HL-60/S4 treated with phorbol 12-myristate 13-acetate at 8.2 ng/mL for 4 days and 3 days (cell line): ENCODE measurements at regions not wholly inside any gene's neighbourhood (a gene's known extent, or its start where the extent isn't known, plus 50 kb on each side); places are given as distances from the start of the nearest gene placed in this dataset.
"Not testable (repeated sequence)": the region's sequence is repeated elsewhere in the genome, so short reads cannot be mapped to it uniquely, and the experiment has no call there.

ENCODE experiments used
- in situ Hi-C: fragments of 300-500 bp; cut with MboI; formaldehyde crosslinking; loops from 2 replicates; pipeline ENCODE4 v1.15.0; 2022; ENCODE audit warnings: low sequenced_read_pairs

- in situ Hi-C loops = not testable (repeated sequence)
Observed at GRCh38 chr17:15802917-15803316, 70.8 kb downstream of the TBC1D26 start.

GRCh38 chr17:15806825-15807224 is 74.7 kb downstream of the TBC1D26 start:
- in situ Hi-C loops = not testable (repeated sequence)

- in situ Hi-C loops = not testable (repeated sequence)
Observed at GRCh38 chr17:15813388-15813787, 81.3 kb downstream of the TBC1D26 start.

- in situ Hi-C loops = not testable (repeated sequence)
Observed at GRCh38 chr17:15814003-15814402, 81.9 kb downstream of the TBC1D26 start.

GRCh38 chr17:15817861-15818260 is 85.8 kb downstream of the TBC1D26 start:
- in situ Hi-C loops = not testable (repeated sequence)

- in situ Hi-C loops = not testable (repeated sequence)
Observed at GRCh38 chr17:15822280-15822679, 90.2 kb downstream of the TBC1D26 start.

GRCh38 chr17:15828727-15829314 is 96.7 kb downstream of the TBC1D26 start:
- in situ Hi-C loops = not testable (repeated sequence)

- in situ Hi-C loops = not testable (repeated sequence)
Observed at GRCh38 chr17:15830221-15830620, 98.1 kb downstream of the TBC1D26 start.

- in situ Hi-C loops = not testable (repeated sequence)
Observed at GRCh38 chr17:15831182-15831581, 99.1 kb downstream of the TBC1D26 start.

- in situ Hi-C loops = not testable (repeated sequence)
Observed at GRCh38 chr17:15832921-15833480, 100.9 kb downstream of the TBC1D26 start.

GRCh38 chr17:15833890-15834289 is 101.8 kb downstream of the TBC1D26 start:
- in situ Hi-C loops = not testable (repeated sequence)

- in situ Hi-C loops = not testable (repeated sequence)
Observed at GRCh38 chr17:15835481-15835880, 103.4 kb downstream of the TBC1D26 start.

GRCh38 chr17:15836249-15836982 is 104.3 kb downstream of the TBC1D26 start:
- in situ Hi-C loops = not testable (repeated sequence)

- in situ Hi-C loops = not testable (repeated sequence)
Observed at GRCh38 chr17:15836991-15837390, 104.9 kb downstream of the TBC1D26 start.

- in situ Hi-C loops = not testable (repeated sequence)
Observed at GRCh38 chr17:15847447-15848229, 97.3 kb upstream of the ADORA2B start.

- in situ Hi-C loops = not testable (repeated sequence)
Observed at GRCh38 chr17:15849054-15849453, 95.9 kb upstream of the ADORA2B start.

GRCh38 chr17:15850071-15850470 is 94.9 kb upstream of the ADORA2B start:
- in situ Hi-C loops = loop anchor here (25.0 kb wide), 1 partner anchor 137 kb away; the partner anchor contains the start of genes TTC19 and ZSWIM7

- in situ Hi-C loops = loop anchor here (25.0 kb wide), 1 partner anchor 137 kb away; the partner anchor contains the start of genes TTC19 and ZSWIM7
Observed at GRCh38 chr17:15850687-15851086, 94.2 kb upstream of the ADORA2B start.

GRCh38 chr17:15852863-15853262 is 92.1 kb upstream of the ADORA2B start:
- in situ Hi-C loops = loop anchor here (25.0 kb wide), 1 partner anchor 134 kb away; the partner anchor contains the start of genes TTC19 and ZSWIM7

- in situ Hi-C loops = loop anchor here (25.0 kb wide), 1 partner anchor 131 kb away; the partner anchor contains the start of genes TTC19 and ZSWIM7
Observed at GRCh38 chr17:15856191-15856590, 88.7 kb upstream of the ADORA2B start.

- in situ Hi-C loops = loop anchor here (25.0 kb wide), 1 partner anchor 131 kb away; the partner anchor contains the start of genes TTC19 and ZSWIM7
Observed at GRCh38 chr17:15856745-15857144, 88.2 kb upstream of the ADORA2B start.
